ENCODE measurements at regions not wholly inside any gene's neighbourhood (a gene's known extent, or its start where the extent isn't known, plus 50 kb on each side); places are given as distances from the start of the nearest gene placed in this dataset.

- no peaks in the 10 kb centered on the region for H3K27me3 ChIP-seq (ENCODE audit: low read depth)
- peaks cover 9% of the 10 kb centered on the region for H3K4me1 ChIP-seq
- intact Hi-C loops (cut with micrococcal nuclease): no loop called here
- H3K4me3 ChIP-seq: no peak overlapping the region
- H3K9me3 ChIP-seq (replicated peaks): peaks cover 23% of the 10 kb centered on the region
- no peaks in the 10 kb centered on the region for H3K36me3 ChIP-seq
- DNase-seq: no peak
- H3K27ac ChIP-seq (replicated peaks): peak overlapping the region; percentile 70
- no peak for TF ChIP-seq CTCF (IDR thresholded peaks at IDR 0.05; ENCODE audit: borderline replicate concordance)
Observed at GRCh38 chr5:102638316-102638715, 116.8 kb upstream of the PAM start.

GRCh38 chr5:102638912-102639652 lies 116.0 kb upstream of the PAM start:
- intact Hi-C loops (cut with micrococcal nuclease): no loop called here

GRCh38 chr5:102649731-102650130 lies 105.4 kb upstream of the PAM start:
- no peaks in the 10 kb centered on the region for H3K36me3 ChIP-seq
- intact Hi-C loops (cut with micrococcal nuclease): no loop called here
- TF ChIP-seq CTCF (IDR thresholded peaks at IDR 0.05; ENCODE audit: borderline replicate concordance): no peak
- H3K27me3 ChIP-seq (ENCODE audit: low read depth): no peaks in the 10 kb centered on the region
- no peak overlapping the region for H3K27ac ChIP-seq (replicated peaks)
- no peak overlapping the region for H3K4me3 ChIP-seq
- H3K4me1 ChIP-seq: peaks cover 4% of the 10 kb centered on the region
- H3K9me3 ChIP-seq (replicated peaks): peaks cover 27% of the 10 kb centered on the region
- DNase-seq: no peak

More at GRCh38 chr5:102638912-102639652, 116.0 kb upstream of the PAM start:
- Histone ChIP-seq H3K27me3 (ENCODE audit: low read depth) (no peaks in the 10 kb centered on the region), H3K9me3 (replicated peaks) (peaks cover 23% of the 10 kb centered on the region), H3K4me1 (peaks cover 9% of the 10 kb centered on the region), H3K4me3 (no peak overlapping the region), H3K36me3 (no peaks in the 10 kb centered on the region), H3K27ac (replicated peaks) (peak overlapping the region; percentile 70)
- no peak for DNase-seq
- no peak for TF ChIP-seq CTCF (IDR thresholded peaks at IDR 0.05; ENCODE audit: borderline replicate concordance)

- H3K36me3 ChIP-seq: no peaks in the 10 kb centered on the region
- TF ChIP-seq CTCF (IDR thresholded peaks at IDR 0.05; ENCODE audit: borderline replicate concordance): no peak
- H3K4me1 ChIP-seq: peaks cover 6% of the 10 kb centered on the region
- H3K27me3 ChIP-seq (ENCODE audit: low read depth): no peaks in the 10 kb centered on the region
- H3K4me3 ChIP-seq: no peak overlapping the region
- no peak for DNase-seq
- intact Hi-C loops (cut with micrococcal nuclease): no loop called here
- no peak overlapping the region for H3K27ac ChIP-seq (replicated peaks)
- peaks cover 10% of the 10 kb centered on the region for H3K9me3 ChIP-seq (replicated peaks)
Observed at GRCh38 chr5:102651466-102651865, 103.6 kb upstream of the PAM start.

GRCh38 chr5:102654559-102655349 lies 100.4 kb upstream of the PAM start:
- no peak overlapping the region for H3K4me3 ChIP-seq
- no peaks in the 10 kb centered on the region for H3K9me3 ChIP-seq (replicated peaks)
- no peaks in the 10 kb centered on the region for H3K36me3 ChIP-seq
- no peaks in the 10 kb centered on the region for H3K27me3 ChIP-seq (ENCODE audit: low read depth)
- H3K27ac ChIP-seq (replicated peaks): peak overlapping the region; percentile 49
- intact Hi-C loops (cut with micrococcal nuclease): no loop called here
- peaks cover 6% of the 10 kb centered on the region for H3K4me1 ChIP-seq
- DNase-seq: no peak
- TF ChIP-seq CTCF (IDR thresholded peaks at IDR 0.05; ENCODE audit: borderline replicate concordance): no peak
